AG04450 (cell line): ENCODE measurements at regions not wholly inside any gene's neighbourhood (a gene's known extent, or its start where the extent isn't known, plus 50 kb on each side); places are given as distances from the start of the nearest gene placed in this dataset.

ENCODE experiments used
- CTCF ChIA-PET: fragments of 300-600, 350-600 bp; formaldehyde crosslinking; extraction: SDS; loops from one replicate; lab custom pipeline; 2022; ENCODE audit warnings: antibody characterized with exemption, inconsistent platforms; lab: Charles Lee
- POLR2A ChIA-PET: fragments of 350-600 bp; formaldehyde crosslinking; extraction: SDS; loops from one replicate; lab custom pipeline; 2021; ENCODE audit warnings: antibody characterized with exemption, inconsistent platforms; lab: Yijun Ruan, JAX
- DNase-seq: peaks from one replicate; pipeline ENCODE4 v3.0.0-alpha.2; 2011; ENCODE audit warnings: low read depth, low spot score
- H3K27ac ChIP-seq: one replicate; pipeline ENCODE4 v1.5.1; 2012; ENCODE audit warnings: low read depth, low read length, control low read depth
- H3K27me3 ChIP-seq: one replicate; pipeline ENCODE4 v1.6.0; 2012; ENCODE audit warnings: low read length; ENCODE audit not compliant: control insufficient read depth, insufficient read depth
- H3K4me3 ChIP-seq: 2 replicates; pipeline ENCODE4 v1.5.1; 2011; ENCODE audit warnings: mild to moderate bottlenecking, low read depth, low read length, control low read depth
- H3K9me3 ChIP-seq: 2 replicates; pipeline ENCODE4 v1.5.1; 2012; ENCODE audit warnings: low read length; ENCODE audit not compliant: control insufficient read depth, insufficient read depth
- CTCF ChIP-seq: IDR thresholded peaks from 2 replicates; pipeline ENCODE4 v1.5.1; 2011; ENCODE audit warnings: low read depth, low read length, control low read depth, inconsistent platforms

GRCh38 chr9:73056245-73056644 lies 95.4 kb upstream of the ANXA1 start:
- ChIA-PET POLR2A (no interaction called here), CTCF (no interaction called here)
- H3K27ac ChIP-seq = no peak overlapping the region
- H3K27me3 ChIP-seq = no peaks in the 10 kb centered on the region
- TF ChIP-seq CTCF = no peak
- no peak overlapping the region for H3K4me3 ChIP-seq
- no peaks in the 10 kb centered on the region for H3K9me3 ChIP-seq
- DNase-seq = no peak

GRCh38 chr9:73054091-73054490 lies 97.6 kb upstream of the ANXA1 start:
- no peak for TF ChIP-seq CTCF
- no peak for DNase-seq
- no peaks in the 10 kb centered on the region for H3K9me3 ChIP-seq
- H3K27me3 ChIP-seq = no peaks in the 10 kb centered on the region
- ChIA-PET POLR2A (no interaction called here), CTCF (no interaction called here)
- no peak overlapping the region for H3K27ac ChIP-seq
- no peak overlapping the region for H3K4me3 ChIP-seq

GRCh38 chr9:73053543-73053942 lies 98.1 kb upstream of the ANXA1 start:
- no peaks in the 10 kb centered on the region for H3K9me3 ChIP-seq
- no peak for DNase-seq
- H3K4me3 ChIP-seq = no peak overlapping the region
- TF ChIP-seq CTCF = no peak
- H3K27me3 ChIP-seq = no peaks in the 10 kb centered on the region
- H3K27ac ChIP-seq = no peak overlapping the region
- ChIA-PET CTCF (no interaction called here), POLR2A (no interaction called here)

- no peak for DNase-seq
- CTCF ChIA-PET = interaction anchor here (1.6 to 3.1 kb wide), 2 partner anchors 28 to 194 kb away, joined by 4 to 10 read pairs; no protein-coding TSS in a partner anchor
Measured at GRCh38 chr9:73050887-73051550, 98.2 kb upstream of the ALDH1A1 start.

More at GRCh38 chr9:73050887-73051550, 98.2 kb upstream of the ALDH1A1 start:
- POLR2A ChIA-PET = no interaction called here
- Histone ChIP-seq H3K27me3 (no peaks in the 10 kb centered on the region), H3K27ac (no peak overlapping the region), H3K9me3 (no peaks in the 10 kb centered on the region), H3K4me3 (no peak overlapping the region)
- no peak for TF ChIP-seq CTCF
